Ovary (tissue), 3 donors: ENCODE measurements at regions not wholly inside any gene's neighbourhood (a gene's known extent, or its start where the extent isn't known, plus 50 kb on each side); places are given as distances from the start of the nearest gene placed in this dataset.

Experiments used
- CTCF ChIP-seq, 3 donors: fragments of 450-650 bp in 2 of 3; fragments of 200-600 bp in 1 of 3; IDR thresholded peaks; one replicate each; pipeline versions ENCODE4 v1.5.1 to v1.8.0; 2016 to 2022; ENCODE audit warnings: antibody characterized with exemption in 3 of 3, mild to moderate bottlenecking in 1 of 3
- POLR2A ChIP-seq: fragments of 450-650 bp; IDR thresholded peaks from one replicate; pipeline ENCODE4 v1.6.1; 2017; ENCODE audit warnings: antibody characterized with exemption, mild to moderate bottlenecking, moderate library complexity
- donor health status: DM: no; HTN: no; CAD: no.

GRCh38 chr7:27427416-27427815 is 184.8 kb downstream of the EVX1 start:
- no peak for TF ChIP-seq POLR2A
- no peak for TF ChIP-seq CTCF (IDR thresholded peaks at IDR 0.05)
